ENCODE measurements at regions not wholly inside any gene's neighbourhood (a gene's known extent, or its start where the extent isn't known, plus 50 kb on each side); places are given as distances from the start of the nearest gene placed in this dataset.

DNA sequence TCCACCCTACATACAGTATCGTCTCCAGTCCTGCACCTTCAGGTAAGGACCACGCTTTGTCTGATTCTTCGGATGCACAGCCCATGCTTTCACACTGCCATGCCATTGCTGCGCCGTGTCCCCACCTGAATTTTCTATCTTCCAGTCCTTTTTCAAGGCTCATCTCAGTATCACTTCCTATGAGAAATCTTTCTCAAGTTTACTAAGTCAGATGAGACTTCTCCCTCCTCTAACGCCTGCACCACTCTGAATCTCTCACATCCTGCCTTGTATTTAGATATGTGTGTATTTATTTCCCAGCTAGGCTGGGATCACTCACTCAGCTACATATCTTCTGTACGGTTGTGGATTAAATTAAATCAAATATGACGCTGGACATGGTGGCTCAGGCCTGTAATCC is 116.8 kb downstream of the SMIM20 start:
- no peak overlapping the region for H2AK5ac ChIP-seq (ENCODE audit: low read length)
- H3K27ac ChIP-seq (ENCODE audit: low read depth, low read length), result no peak overlapping the region
- no peak overlapping the region for H3K9ac ChIP-seq (ENCODE audit: low read length)
- H4K12ac ChIP-seq (ENCODE audit: low read depth, low read length), result no peak overlapping the region
- H3K79me2 ChIP-seq (ENCODE audit: control insufficient read depth, insufficient read depth, low read length, poor library complexity), result no peaks in the 10 kb centered on the region
- H3K4me3 ChIP-seq (ENCODE audit: low read depth, low read length), result no peak overlapping the region
- no peak overlapping the region for H3K4ac ChIP-seq (ENCODE audit: low read depth, low read length)
- H3K14ac ChIP-seq (ENCODE audit: low read length), result no peak overlapping the region
- no peaks in the 10 kb centered on the region for H3K36me3 ChIP-seq (ENCODE audit: control insufficient read depth in 1 of 2, insufficient read depth in 2 of 2, low read length in 2 of 2)
- H3K27me3 ChIP-seq (ENCODE audit: insufficient read depth, low read length), result no peaks in the 10 kb centered on the region
- WGBS (ENCODE audit: extremely low coverage, insufficient coverage, insufficient read length), result no CpG with 5 or more reads among the region's 8 CpGs
- no peak overlapping the region for H3K23ac ChIP-seq (ENCODE audit: low read length)
- DNase-seq, result no peak
- H3K4me1 ChIP-seq (ENCODE audit: control insufficient read depth in 1 of 2, insufficient read depth in 2 of 2, low read length in 2 of 2), result peaks cover 0 to 10% of the 10 kb centered on the region in 2 experiments
- H3K9me3 ChIP-seq (ENCODE audit: insufficient read depth, low read depth, low read length), result peaks cover 1% of the 10 kb centered on the region
- H2BK120ac ChIP-seq (ENCODE audit: insufficient read depth, low read length, poor library complexity), result no peak overlapping the region
- H2AFZ ChIP-seq (ENCODE audit: insufficient read depth, low read length, poor library complexity), result no peak overlapping the region
- no peak overlapping the region for H2BK12ac ChIP-seq (ENCODE audit: low read length)
- H3K4me2 ChIP-seq (ENCODE audit: low read length), result no peak overlapping the region
- H3K18ac ChIP-seq (ENCODE audit: low read length), result no peak overlapping the region
- H4K8ac ChIP-seq (ENCODE audit: low read depth, low read length), result no peak overlapping the region
- no peak overlapping the region for H4K91ac ChIP-seq (ENCODE audit: low read depth, low read length)
- H2BK5ac ChIP-seq (ENCODE audit: low read depth, low read length, poor library complexity), result no peak overlapping the region
- H3K79me1 ChIP-seq (ENCODE audit: low read length), result no peaks in the 10 kb centered on the region

DNA sequence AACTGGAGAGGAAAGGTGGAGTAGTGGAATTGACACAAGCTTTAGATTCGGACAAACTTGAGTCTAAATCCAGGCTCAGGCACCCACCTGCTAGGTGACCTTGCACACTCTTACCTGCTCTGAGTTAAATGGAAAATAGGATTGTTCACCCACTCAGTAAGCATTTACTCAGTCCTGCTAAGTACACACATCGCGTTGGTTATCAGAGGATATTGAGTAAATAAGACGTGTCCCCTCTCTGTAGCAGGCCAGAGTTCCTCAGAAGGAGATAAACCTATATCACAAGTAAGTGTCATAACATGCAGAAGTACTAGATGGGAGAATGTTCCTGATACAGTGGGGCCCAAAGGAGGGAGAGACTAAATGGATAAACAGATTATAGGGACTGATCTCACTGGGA is 117.7 kb downstream of the SMIM20 start:
- Histone ChIP-seq H4K91ac (ENCODE audit: low read depth, low read length) (no peak overlapping the region), H3K4me3 (ENCODE audit: low read depth, low read length) (no peak overlapping the region), H2BK120ac (ENCODE audit: insufficient read depth, low read length, poor library complexity) (no peak overlapping the region), H3K9ac (ENCODE audit: low read length) (no peak overlapping the region), H2AK5ac (ENCODE audit: low read length) (no peak overlapping the region), H3K23ac (ENCODE audit: low read length) (no peak overlapping the region), H3K4ac (ENCODE audit: low read depth, low read length) (no peak overlapping the region), H3K36me3 (ENCODE audit: control insufficient read depth in 1 of 2, insufficient read depth in 2 of 2, low read length in 2 of 2) (no peaks in the 10 kb centered on the region), H2BK5ac (ENCODE audit: low read depth, low read length, poor library complexity) (no peak overlapping the region), H4K12ac (ENCODE audit: low read depth, low read length) (no peak overlapping the region), H2BK12ac (ENCODE audit: low read length) (no peak overlapping the region), H3K27me3 (ENCODE audit: insufficient read depth, low read length) (no peaks in the 10 kb centered on the region), H3K79me1 (ENCODE audit: low read length) (no peaks in the 10 kb centered on the region), H3K18ac (ENCODE audit: low read length) (no peak overlapping the region), H3K27ac (ENCODE audit: low read depth, low read length) (no peak overlapping the region), H3K9me3 (ENCODE audit: insufficient read depth, low read depth, low read length) (peaks cover 4% of the 10 kb centered on the region), H3K4me1 (ENCODE audit: control insufficient read depth in 1 of 2, insufficient read depth in 2 of 2, low read length in 2 of 2) (peaks cover 0 to 10% of the 10 kb centered on the region in 2 experiments), H2AFZ (ENCODE audit: insufficient read depth, low read length, poor library complexity) (no peak overlapping the region), H3K79me2 (ENCODE audit: control insufficient read depth, insufficient read depth, low read length, poor library complexity) (no peaks in the 10 kb centered on the region), H4K8ac (ENCODE audit: low read depth, low read length) (no peak overlapping the region), H3K4me2 (ENCODE audit: low read length) (no peak overlapping the region), H3K14ac (ENCODE audit: low read length) (no peak overlapping the region)
- WGBS (ENCODE audit: extremely low coverage, insufficient coverage, insufficient read length), result no CpG with 5 or more reads among the region's 4 CpGs
- no peak for DNase-seq

DNA sequence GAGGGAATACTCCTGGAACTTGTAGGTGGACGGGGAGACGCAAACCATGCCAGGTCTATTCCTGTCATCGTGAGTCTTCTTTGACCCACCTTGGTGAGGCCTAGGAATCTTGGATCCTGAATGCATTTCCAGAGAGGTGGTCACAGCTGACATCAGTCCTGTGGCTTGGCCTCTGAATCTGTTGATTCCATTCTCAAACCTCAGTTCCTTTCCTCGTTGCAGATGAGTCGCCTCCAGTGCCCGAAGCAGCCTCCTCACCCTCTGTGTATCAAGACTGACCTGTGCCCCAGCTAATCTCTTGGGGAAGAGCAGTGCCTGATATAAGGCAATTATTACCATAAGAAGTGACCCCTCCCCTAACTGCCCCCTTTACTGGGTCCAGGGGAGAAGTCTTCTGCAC is 118.1 kb downstream of the SMIM20 start:
- H3K79me1 ChIP-seq (ENCODE audit: low read length), result no peaks in the 10 kb centered on the region
- no peak overlapping the region for H3K4me3 ChIP-seq (ENCODE audit: low read depth, low read length)
- H2AK5ac ChIP-seq (ENCODE audit: low read length), result no peak overlapping the region
- no peak overlapping the region for H2BK5ac ChIP-seq (ENCODE audit: low read depth, low read length, poor library complexity)
- H3K9me3 ChIP-seq (ENCODE audit: insufficient read depth, low read depth, low read length), result peaks cover 4% of the 10 kb centered on the region
- H3K4me1 ChIP-seq (ENCODE audit: control insufficient read depth in 1 of 2, insufficient read depth in 2 of 2, low read length in 2 of 2), result peaks cover 0 to 10% of the 10 kb centered on the region in 2 experiments
- no peak overlapping the region for H2BK120ac ChIP-seq (ENCODE audit: insufficient read depth, low read length, poor library complexity)
- H2BK12ac ChIP-seq (ENCODE audit: low read length), result no peak overlapping the region
- H3K9ac ChIP-seq (ENCODE audit: low read length), result no peak overlapping the region
- no peaks in the 10 kb centered on the region for H3K79me2 ChIP-seq (ENCODE audit: control insufficient read depth, insufficient read depth, low read length, poor library complexity)
- H2AFZ ChIP-seq (ENCODE audit: insufficient read depth, low read length, poor library complexity), result no peak overlapping the region
- H3K27me3 ChIP-seq (ENCODE audit: insufficient read depth, low read length), result no peaks in the 10 kb centered on the region
- H4K12ac ChIP-seq (ENCODE audit: low read depth, low read length), result no peak overlapping the region
- no peak overlapping the region for H3K4me2 ChIP-seq (ENCODE audit: low read length)
- H3K18ac ChIP-seq (ENCODE audit: low read length), result no peak overlapping the region
- no peak overlapping the region for H3K14ac ChIP-seq (ENCODE audit: low read length)
- no peak overlapping the region for H4K91ac ChIP-seq (ENCODE audit: low read depth, low read length)
- no CpG with 5 or more reads among the region's 6 CpGs for WGBS (ENCODE audit: extremely low coverage, insufficient coverage, insufficient read length)
- no peak for DNase-seq
- no peak overlapping the region for H3K4ac ChIP-seq (ENCODE audit: low read depth, low read length)
- no peak overlapping the region for H3K23ac ChIP-seq (ENCODE audit: low read length)
- no peak overlapping the region for H4K8ac ChIP-seq (ENCODE audit: low read depth, low read length)
- no peak overlapping the region for H3K27ac ChIP-seq (ENCODE audit: low read depth, low read length)
- no peaks in the 10 kb centered on the region for H3K36me3 ChIP-seq (ENCODE audit: control insufficient read depth in 1 of 2, insufficient read depth in 2 of 2, low read length in 2 of 2)

DNA sequence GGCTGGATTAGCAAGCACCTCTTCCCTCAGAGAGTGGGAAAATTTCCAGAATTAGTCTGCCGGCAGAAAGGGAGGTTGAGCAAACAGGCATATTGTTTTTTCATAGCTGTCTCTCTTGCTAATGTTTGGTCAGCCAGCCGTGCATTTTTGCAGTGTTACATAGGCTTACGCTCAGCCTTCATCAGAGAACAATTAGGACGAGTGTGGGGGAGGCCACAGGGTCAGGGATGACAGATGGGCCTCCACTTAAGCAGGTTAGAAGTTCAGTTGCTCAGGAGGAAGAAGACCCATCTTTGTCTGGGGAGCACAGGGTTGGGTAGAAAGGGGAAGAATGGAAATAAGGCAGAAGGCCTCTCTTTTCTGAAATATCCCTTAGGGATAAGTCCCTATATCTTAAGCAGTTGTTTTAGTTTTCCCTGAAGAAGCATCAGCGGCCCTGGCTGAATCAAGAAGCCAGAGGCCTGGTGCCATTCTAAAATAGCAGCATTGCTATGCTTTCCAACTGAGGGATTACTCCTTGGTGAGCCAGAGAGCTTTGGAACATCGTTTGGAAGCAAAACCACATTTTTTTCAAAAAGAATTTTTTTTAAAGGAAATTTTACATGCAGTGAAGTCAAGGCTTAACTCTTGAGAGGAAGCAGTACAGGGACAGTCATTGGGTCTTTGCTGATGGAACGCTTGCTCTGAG is 118.8 kb downstream of the SMIM20 start:
- H2BK120ac ChIP-seq (ENCODE audit: insufficient read depth, low read length, poor library complexity), result no peak overlapping the region
- no peak overlapping the region for H4K91ac ChIP-seq (ENCODE audit: low read depth, low read length)
- no peak overlapping the region for H4K12ac ChIP-seq (ENCODE audit: low read depth, low read length)
- H2BK5ac ChIP-seq (ENCODE audit: low read depth, low read length, poor library complexity), result no peak overlapping the region
- H4K8ac ChIP-seq (ENCODE audit: low read depth, low read length), result no peak overlapping the region
- H3K4me3 ChIP-seq (ENCODE audit: low read depth, low read length), result no peak overlapping the region
- no peak overlapping the region for H3K23ac ChIP-seq (ENCODE audit: low read length)
- peaks cover 4% of the 10 kb centered on the region for H3K9me3 ChIP-seq (ENCODE audit: insufficient read depth, low read depth, low read length)
- H3K4me1 ChIP-seq (ENCODE audit: control insufficient read depth in 1 of 2, insufficient read depth in 2 of 2, low read length in 2 of 2), result peaks cover 0 to 10% of the 10 kb centered on the region in 2 experiments
- no peak overlapping the region for H3K18ac ChIP-seq (ENCODE audit: low read length)
- no peak overlapping the region for H3K4me2 ChIP-seq (ENCODE audit: low read length)
- no peaks in the 10 kb centered on the region for H3K27me3 ChIP-seq (ENCODE audit: insufficient read depth, low read length)
- no peak for DNase-seq
- H3K36me3 ChIP-seq (ENCODE audit: control insufficient read depth in 1 of 2, insufficient read depth in 2 of 2, low read length in 2 of 2), result no peaks in the 10 kb centered on the region
- H3K14ac ChIP-seq (ENCODE audit: low read length), result no peak overlapping the region
- H2AK5ac ChIP-seq (ENCODE audit: low read length), result no peak overlapping the region
- no peaks in the 10 kb centered on the region for H3K79me1 ChIP-seq (ENCODE audit: low read length)
- H3K4ac ChIP-seq (ENCODE audit: low read depth, low read length), result no peak overlapping the region
- no peak overlapping the region for H2BK12ac ChIP-seq (ENCODE audit: low read length)
- no CpG with 5 or more reads among the region's 7 CpGs for WGBS (ENCODE audit: extremely low coverage, insufficient coverage, insufficient read length)
- H3K27ac ChIP-seq (ENCODE audit: low read depth, low read length), result no peak overlapping the region
- H2AFZ ChIP-seq (ENCODE audit: insufficient read depth, low read length, poor library complexity), result no peak overlapping the region
- H3K9ac ChIP-seq (ENCODE audit: low read length), result no peak overlapping the region
- H3K79me2 ChIP-seq (ENCODE audit: control insufficient read depth, insufficient read depth, low read length, poor library complexity), result no peaks in the 10 kb centered on the region
